Keratinocyte (primary cell): ENCODE measurements at regions not wholly inside any gene's neighbourhood (a gene's known extent, or its start where the extent isn't known, plus 50 kb on each side); places are given as distances from the start of the nearest gene placed in this dataset.

ENCODE experiments used
- DNase-seq: peaks from one replicate; pipeline ENCODE4 v3.0.0-alpha.2; 2011; ENCODE audit warnings: low read depth, missing footprints, low spot score
- FAIRE-seq: peaks from 2 replicates; lab custom pipeline; 2011; peaks lifted over from hg19 to GRCh38; lab: Jason Lieb, UNC
- H2AFZ ChIP-seq: 2 replicates; pipeline ENCODE4 v1.6.0; 2012; ENCODE audit warnings: low read length, control low read depth, inconsistent platforms; ENCODE audit not compliant: control insufficient read depth
- H3K27ac ChIP-seq: 2 replicates; pipeline ENCODE4 v1.5.1; 2011; ENCODE audit warnings: low read length; ENCODE audit not compliant: control insufficient read depth, insufficient read depth
- H3K27me3 ChIP-seq: 3 replicates; pipeline ENCODE4 v1.6.0; 2011; ENCODE audit warnings: low read length; ENCODE audit not compliant: control insufficient read depth, insufficient read depth; ENCODE audit errors: extremely low read depth
- H3K36me3 ChIP-seq, 2 experiments: 2 replicates in 1 of 2; 3 replicates in 1 of 2; pipeline ENCODE4 v1.5.1; 2011; ENCODE audit warnings: low read length in 2 of 2, mild to moderate bottlenecking in 1 of 2; ENCODE audit not compliant: control insufficient read depth in 2 of 2, insufficient read depth in 2 of 2; ENCODE audit errors: extremely low read depth in 1 of 2
- H3K4me1 ChIP-seq: 3 replicates; pipeline ENCODE4 v1.5.1; 2011; ENCODE audit warnings: low read length; ENCODE audit not compliant: control insufficient read depth, insufficient read depth; ENCODE audit errors: extremely low read depth
- H3K4me2 ChIP-seq: 3 replicates; pipeline ENCODE4 v1.6.0; 2011; ENCODE audit warnings: low read depth, low read length; ENCODE audit not compliant: control insufficient read depth, insufficient read depth; ENCODE audit errors: extremely low read depth
- H3K4me3 ChIP-seq, 3 experiments: fragments of 200-600 bp in 1 of 3; sonication (generic) in 1 of 3; 2 replicates in 2 of 3; 3 replicates in 1 of 3; pipeline ENCODE4 v1.5.1; 2011 to 2016; ENCODE audit warnings: low read length in 3 of 3, mild to moderate bottlenecking in 3 of 3, control low read depth in 2 of 3, inconsistent platforms in 1 of 3, low read depth in 1 of 3, mixed read lengths in 1 of 3, mixed run types in 1 of 3, moderate library complexity in 1 of 3; ENCODE audit not compliant: control insufficient read depth in 2 of 3, insufficient read depth in 2 of 3; ENCODE audit errors: extremely low read depth in 1 of 3
- H3K79me2 ChIP-seq: 2 replicates; pipeline ENCODE4 v1.6.0; 2012; ENCODE audit warnings: low read length; ENCODE audit not compliant: control insufficient read depth, insufficient read depth
- H3K9ac ChIP-seq: 3 replicates; pipeline ENCODE4 v1.6.0; 2011; ENCODE audit warnings: low read length; ENCODE audit not compliant: control insufficient read depth, insufficient read depth; ENCODE audit errors: extremely low read depth
- H3K9me1 ChIP-seq: 3 replicates; pipeline ENCODE4 v1.6.0; 2011; ENCODE audit warnings: low read length; ENCODE audit not compliant: control insufficient read depth, insufficient read depth; ENCODE audit errors: extremely low read depth
- H3K9me3 ChIP-seq: 2 replicates; pipeline ENCODE4 v1.5.1; 2012; ENCODE audit warnings: low read depth, low read length; ENCODE audit not compliant: control insufficient read depth
- H4K20me1 ChIP-seq: 3 replicates; pipeline ENCODE4 v1.6.0; 2011; ENCODE audit warnings: low read length; ENCODE audit not compliant: control insufficient read depth, insufficient read depth; ENCODE audit errors: extremely low read depth
- EZH2 ChIP-seq: IDR thresholded peaks from one replicate; pipeline ENCODE4 v1.6.1; 2012; ENCODE audit warnings: inconsistent platforms, mild to moderate bottlenecking, low read length, moderate library complexity
- dilution Hi-C: fragments of 300-500 bp; cut with MboI; formaldehyde crosslinking; loops from one replicate; pipeline ENCODE4 v1.7.0; 2020; ENCODE audit warnings: low sequenced_read_pairs; ENCODE audit not compliant: extremely low pct_ligation_motif_present
- TF ChIP-seq, protein P1 (sequence below), 3 experiments: IDR thresholded peaks in 1 of 3; conservative IDR thresholded peaks in 1 of 3; optimal IDR thresholded peaks in 1 of 3; 2 replicates in 2 of 3; 3 replicates in 1 of 3; pipeline versions ENCODE3 to v1.5.1; 2011; ENCODE audit warnings: low read length in 3 of 3, mild to moderate bottlenecking in 3 of 3, moderate library complexity in 2 of 3, control low read depth in 1 of 3, inconsistent platforms in 1 of 3; ENCODE audit not compliant: insufficient read depth in 2 of 3; ENCODE audit errors: extremely low read depth in 1 of 3

DNA sequence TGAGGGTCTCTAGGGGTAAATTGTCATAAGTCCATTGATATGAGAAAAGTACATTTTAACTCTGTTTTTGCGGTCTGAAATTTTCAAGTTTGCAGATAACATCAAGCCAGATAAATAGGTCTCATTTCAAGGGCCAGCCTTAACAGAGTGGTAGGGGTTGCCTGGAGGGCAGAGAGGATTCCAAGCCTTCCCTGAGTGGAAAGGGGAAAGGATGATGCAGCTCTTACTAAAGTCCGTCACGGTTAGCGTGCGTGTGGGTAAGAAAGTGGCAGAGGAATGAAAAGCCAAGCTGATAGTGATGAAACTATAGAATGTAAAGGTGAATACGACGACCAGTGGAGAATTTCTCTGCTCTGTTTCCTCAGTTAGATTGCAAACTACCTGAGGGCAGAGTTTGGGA is 71.6 kb downstream of the ADRA2A start:
- Histone ChIP-seq H3K79me2 (no peaks in the 10 kb centered on the region), H3K4me3 (no peak overlapping the region), H3K9ac (no peak overlapping the region), H3K27me3 (no peaks in the 10 kb centered on the region), H3K36me3 (no peaks in the 10 kb centered on the region), H3K4me1 (no peaks in the 10 kb centered on the region), H3K4me2 (no peak overlapping the region), H3K27ac (no peak overlapping the region), H4K20me1 (no peaks in the 10 kb centered on the region), H2AFZ (no peak overlapping the region), H3K9me1 (no peaks in the 10 kb centered on the region), H3K9me3 (no peaks in the 10 kb centered on the region)
- TF ChIP-seq, protein P1, sequence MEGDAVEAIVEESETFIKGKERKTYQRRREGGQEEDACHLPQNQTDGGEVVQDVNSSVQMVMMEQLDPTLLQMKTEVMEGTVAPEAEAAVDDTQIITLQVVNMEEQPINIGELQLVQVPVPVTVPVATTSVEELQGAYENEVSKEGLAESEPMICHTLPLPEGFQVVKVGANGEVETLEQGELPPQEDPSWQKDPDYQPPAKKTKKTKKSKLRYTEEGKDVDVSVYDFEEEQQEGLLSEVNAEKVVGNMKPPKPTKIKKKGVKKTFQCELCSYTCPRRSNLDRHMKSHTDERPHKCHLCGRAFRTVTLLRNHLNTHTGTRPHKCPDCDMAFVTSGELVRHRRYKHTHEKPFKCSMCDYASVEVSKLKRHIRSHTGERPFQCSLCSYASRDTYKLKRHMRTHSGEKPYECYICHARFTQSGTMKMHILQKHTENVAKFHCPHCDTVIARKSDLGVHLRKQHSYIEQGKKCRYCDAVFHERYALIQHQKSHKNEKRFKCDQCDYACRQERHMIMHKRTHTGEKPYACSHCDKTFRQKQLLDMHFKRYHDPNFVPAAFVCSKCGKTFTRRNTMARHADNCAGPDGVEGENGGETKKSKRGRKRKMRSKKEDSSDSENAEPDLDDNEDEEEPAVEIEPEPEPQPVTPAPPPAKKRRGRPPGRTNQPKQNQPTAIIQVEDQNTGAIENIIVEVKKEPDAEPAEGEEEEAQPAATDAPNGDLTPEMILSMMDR (optimal IDR thresholded peaks at IDR 0.05 in 1 of 3, IDR thresholded peaks at IDR 0.05 in 1 of 3, conservative IDR thresholded peaks at IDR 0.05 in 1 of 3; ENCODE audit: extremely low read depth in 1 of 3, insufficient read depth in 2 of 3, low read length in 3 of 3): no peak
- TF ChIP-seq EZH2: no peak
- dilution Hi-C loops: no loop called here
- FAIRE-seq: no peak
- no peak for DNase-seq

- TF ChIP-seq EZH2: no peak
- TF ChIP-seq, protein P1 (optimal IDR thresholded peaks at IDR 0.05 in 1 of 3, IDR thresholded peaks at IDR 0.05 in 1 of 3, conservative IDR thresholded peaks at IDR 0.05 in 1 of 3; ENCODE audit: extremely low read depth in 1 of 3, insufficient read depth in 2 of 3, low read length in 3 of 3): no peak
- dilution Hi-C loops: no loop called here
- Histone ChIP-seq H3K9ac (no peak overlapping the region), H3K9me1 (no peaks in the 10 kb centered on the region), H3K4me3 (no peak overlapping the region), H2AFZ (no peak overlapping the region), H4K20me1 (no peaks in the 10 kb centered on the region), H3K36me3 (no peaks in the 10 kb centered on the region), H3K4me1 (no peaks in the 10 kb centered on the region), H3K27ac (no peak overlapping the region), H3K27me3 (no peaks in the 10 kb centered on the region), H3K9me3 (no peaks in the 10 kb centered on the region), H3K4me2 (no peak overlapping the region), H3K79me2 (no peaks in the 10 kb centered on the region)
- FAIRE-seq: no peak
- no peak for DNase-seq
Observed at GRCh38 chr10:111150691-111151090, 73.9 kb downstream of the ADRA2A start.
